ENCODE measurements at regions not wholly inside any gene's neighbourhood (a gene's known extent, or its start where the extent isn't known, plus 50 kb on each side); places are given as distances from the start of the nearest gene placed in this dataset.

GRCh38 chr9:18208166-18209059 is 265.5 kb upstream of the ADAMTSL1 start:
- TF ChIP-seq, protein P1, sequence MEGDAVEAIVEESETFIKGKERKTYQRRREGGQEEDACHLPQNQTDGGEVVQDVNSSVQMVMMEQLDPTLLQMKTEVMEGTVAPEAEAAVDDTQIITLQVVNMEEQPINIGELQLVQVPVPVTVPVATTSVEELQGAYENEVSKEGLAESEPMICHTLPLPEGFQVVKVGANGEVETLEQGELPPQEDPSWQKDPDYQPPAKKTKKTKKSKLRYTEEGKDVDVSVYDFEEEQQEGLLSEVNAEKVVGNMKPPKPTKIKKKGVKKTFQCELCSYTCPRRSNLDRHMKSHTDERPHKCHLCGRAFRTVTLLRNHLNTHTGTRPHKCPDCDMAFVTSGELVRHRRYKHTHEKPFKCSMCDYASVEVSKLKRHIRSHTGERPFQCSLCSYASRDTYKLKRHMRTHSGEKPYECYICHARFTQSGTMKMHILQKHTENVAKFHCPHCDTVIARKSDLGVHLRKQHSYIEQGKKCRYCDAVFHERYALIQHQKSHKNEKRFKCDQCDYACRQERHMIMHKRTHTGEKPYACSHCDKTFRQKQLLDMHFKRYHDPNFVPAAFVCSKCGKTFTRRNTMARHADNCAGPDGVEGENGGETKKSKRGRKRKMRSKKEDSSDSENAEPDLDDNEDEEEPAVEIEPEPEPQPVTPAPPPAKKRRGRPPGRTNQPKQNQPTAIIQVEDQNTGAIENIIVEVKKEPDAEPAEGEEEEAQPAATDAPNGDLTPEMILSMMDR (IDR thresholded peaks at IDR 0.05; ENCODE audit: low read length), result peak; percentile 41
- TF ChIP-seq EZH2 (optimal IDR thresholded peaks at IDR 0.05; ENCODE audit: low read depth, low read length), result no peak

All from MM.1S (cell line).